GM10248 (cell line): ENCODE measurements at regions not wholly inside any gene's neighbourhood (a gene's known extent, or its start where the extent isn't known, plus 50 kb on each side); places are given as distances from the start of the nearest gene placed in this dataset.

Source experiments
- CTCF ChIA-PET: fragments of 300-600 bp; sonication (Branson Sonifier 250); formaldehyde crosslinking; extraction: SDS; loops from one replicate; lab custom pipeline; 2021; ENCODE audit warnings: antibody characterized with exemption; lab: Yijun Ruan, JAX
- POLR2A ChIA-PET: fragments of 350-650 bp; sonication (Branson Sonifier 250); formaldehyde crosslinking; extraction: SDS; loops from one replicate; lab custom pipeline; 2020; ENCODE audit warnings: antibody characterized with exemption; lab: Yijun Ruan, JAX
- DNase-seq: peaks from one replicate; pipeline ENCODE4 v3.0.0; 2012; ENCODE audit errors: extremely low spot score
- TF ChIP-seq, protein P1 (sequence below): IDR thresholded peaks from 2 replicates; pipeline ENCODE4 v1.5.1; 2012; ENCODE audit warnings: mild to moderate bottlenecking, low read depth; ENCODE audit errors: extremely low read depth, missing control alignments, control extremely low read depth

DNA sequence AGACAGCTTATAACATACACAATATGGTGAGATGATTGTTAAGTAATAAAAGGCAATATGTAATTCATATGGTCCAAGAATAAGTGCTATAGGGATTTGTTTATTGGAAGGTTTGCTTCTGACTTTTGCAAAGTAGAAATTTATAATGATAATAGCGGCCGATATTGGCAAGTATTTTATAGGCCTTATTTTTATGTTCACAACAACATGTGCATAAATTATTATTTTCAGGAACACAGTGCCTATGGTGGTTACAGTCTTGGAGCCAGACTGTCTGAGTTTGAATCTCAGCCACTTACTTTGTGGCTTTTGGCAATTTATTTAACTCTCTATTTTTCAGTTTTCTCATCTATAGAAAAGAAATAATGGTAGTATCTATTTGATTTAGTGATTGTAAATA is 607.5 kb downstream of the USP25 start:
- DNase-seq = no peak
- ChIA-PET POLR2A (no interaction called here), CTCF (no interaction called here)
- TF ChIP-seq, protein P1, sequence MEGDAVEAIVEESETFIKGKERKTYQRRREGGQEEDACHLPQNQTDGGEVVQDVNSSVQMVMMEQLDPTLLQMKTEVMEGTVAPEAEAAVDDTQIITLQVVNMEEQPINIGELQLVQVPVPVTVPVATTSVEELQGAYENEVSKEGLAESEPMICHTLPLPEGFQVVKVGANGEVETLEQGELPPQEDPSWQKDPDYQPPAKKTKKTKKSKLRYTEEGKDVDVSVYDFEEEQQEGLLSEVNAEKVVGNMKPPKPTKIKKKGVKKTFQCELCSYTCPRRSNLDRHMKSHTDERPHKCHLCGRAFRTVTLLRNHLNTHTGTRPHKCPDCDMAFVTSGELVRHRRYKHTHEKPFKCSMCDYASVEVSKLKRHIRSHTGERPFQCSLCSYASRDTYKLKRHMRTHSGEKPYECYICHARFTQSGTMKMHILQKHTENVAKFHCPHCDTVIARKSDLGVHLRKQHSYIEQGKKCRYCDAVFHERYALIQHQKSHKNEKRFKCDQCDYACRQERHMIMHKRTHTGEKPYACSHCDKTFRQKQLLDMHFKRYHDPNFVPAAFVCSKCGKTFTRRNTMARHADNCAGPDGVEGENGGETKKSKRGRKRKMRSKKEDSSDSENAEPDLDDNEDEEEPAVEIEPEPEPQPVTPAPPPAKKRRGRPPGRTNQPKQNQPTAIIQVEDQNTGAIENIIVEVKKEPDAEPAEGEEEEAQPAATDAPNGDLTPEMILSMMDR = no peak

DNA sequence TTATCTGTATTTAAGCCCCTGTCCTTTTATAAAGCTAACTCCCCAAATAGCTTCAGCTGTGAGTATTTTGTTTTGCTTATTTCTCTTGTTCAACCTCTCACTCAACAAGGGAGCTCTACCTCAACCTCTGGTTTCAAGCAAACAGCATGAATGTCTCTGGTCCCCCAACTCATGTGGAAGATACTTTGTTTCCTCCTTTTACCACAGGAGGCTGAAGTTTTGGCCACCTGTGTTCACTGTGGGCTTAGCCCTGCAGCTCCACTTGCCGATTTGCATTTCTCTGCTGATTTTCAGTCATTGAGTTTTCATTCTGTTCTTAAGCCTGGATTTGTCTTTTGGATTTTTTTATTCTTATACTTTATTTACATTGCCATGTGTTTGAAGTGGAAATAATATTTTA is 613.1 kb downstream of the USP25 start:
- POLR2A ChIA-PET = no interaction called here
- TF ChIP-seq, protein P1 = no peak
- CTCF ChIA-PET = interaction anchor here (1.1 to 2.8 kb wide), 5 partner anchors 8 to 57 kb away, joined by 3 to 10 read pairs (median 4); no protein-coding TSS in a partner anchor
- no peak for DNase-seq

DNA sequence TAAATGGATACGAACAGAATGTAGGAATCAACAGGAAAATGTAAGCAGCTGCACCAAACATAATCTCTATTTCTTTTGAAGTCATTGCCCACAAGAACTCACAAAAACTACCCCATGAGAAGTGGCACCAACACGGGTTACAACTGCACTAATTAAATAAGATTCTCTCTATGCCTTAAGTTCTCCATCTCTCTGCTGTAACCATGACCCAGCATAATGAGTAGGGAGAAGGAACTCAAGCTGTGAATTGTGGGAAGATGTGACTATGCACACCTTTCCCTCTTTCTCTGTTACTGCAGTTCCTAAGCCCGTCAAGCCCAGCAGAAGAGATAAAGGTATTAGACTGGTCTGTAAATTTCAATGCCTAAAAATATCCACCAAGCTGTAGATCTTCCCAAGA is 614.0 kb downstream of the USP25 start:
- TF ChIP-seq, protein P1 = no peak
- DNase-seq = no peak
- ChIA-PET CTCF (interaction anchor here (0.8 to 2.8 kb wide), 3 partner anchors 13 to 58 kb away, joined by 3 to 10 read pairs (median 3); no protein-coding TSS in a partner anchor), POLR2A (no interaction called here)

DNA sequence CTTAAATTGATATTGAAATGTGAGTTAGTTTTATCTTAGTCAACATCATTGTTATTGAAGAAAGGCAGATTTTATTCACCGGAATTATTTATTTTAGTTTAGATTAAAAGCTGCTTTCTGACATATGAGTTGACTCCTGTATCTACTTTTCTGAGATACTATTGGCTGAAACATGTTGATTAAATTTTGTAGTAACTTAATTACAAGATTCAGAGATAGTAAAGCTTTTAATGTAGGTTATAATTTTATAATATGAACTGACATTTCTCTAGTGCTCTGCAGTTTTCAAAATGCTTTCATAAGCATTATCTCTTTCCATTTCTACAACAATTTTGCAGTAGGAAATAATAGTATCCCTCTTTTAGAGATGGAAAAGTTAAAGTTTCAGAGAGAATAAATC is 616.0 kb downstream of the USP25 start:
- DNase-seq = no peak
- ChIA-PET CTCF (interaction anchor here (2.2 kb wide), 1 partner anchor 15 kb away, joined by 8 read pairs; no protein-coding TSS in a partner anchor), POLR2A (no interaction called here)
- TF ChIP-seq, protein P1 = no peak

DNA sequence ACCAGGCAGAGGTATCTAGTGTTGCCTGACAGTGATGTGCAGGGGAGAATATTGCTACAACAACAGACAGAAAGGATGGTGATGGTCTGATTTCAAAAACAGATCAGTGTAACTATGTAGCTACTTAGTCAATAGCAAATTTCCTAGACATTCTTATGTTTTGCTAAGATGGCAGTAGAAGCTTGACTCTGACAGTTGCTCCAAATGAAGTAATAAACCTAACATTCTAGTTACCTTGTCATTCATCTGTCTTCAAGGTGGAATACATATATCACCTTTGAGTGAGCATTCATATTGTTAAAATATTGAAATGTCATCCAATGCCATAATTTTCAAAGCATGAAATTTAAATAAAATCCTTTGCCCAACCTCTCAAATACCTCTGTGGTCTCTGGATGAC is 617.4 kb downstream of the USP25 start:
- ChIA-PET POLR2A (no interaction called here), CTCF (interaction anchor here (1.6 to 2.2 kb wide), 2 partner anchors 11 to 16 kb away, joined by 3 to 8 read pairs; no protein-coding TSS in a partner anchor)
- TF ChIP-seq, protein P1 = no peak
- DNase-seq = no peak

DNA sequence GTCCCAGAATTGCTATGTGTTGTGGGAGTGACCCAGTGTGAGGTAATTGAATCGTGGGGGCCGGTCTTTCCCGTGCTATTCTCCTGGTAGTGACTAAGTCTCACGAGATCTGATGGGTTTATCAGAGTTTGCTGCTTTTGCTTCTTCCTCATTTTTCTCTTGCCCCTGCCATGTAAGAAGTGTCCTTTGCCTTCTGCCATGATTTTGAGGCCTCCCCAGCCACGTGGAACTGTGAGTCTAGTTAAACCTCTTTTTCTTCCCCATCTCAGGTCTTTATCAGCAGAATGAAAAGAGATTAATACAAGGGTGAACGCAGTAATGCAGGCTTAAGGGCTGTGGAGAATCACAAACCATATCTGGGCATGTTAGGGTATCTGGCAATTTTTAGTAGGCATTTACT is 624.0 kb downstream of the USP25 start:
- POLR2A ChIA-PET = no interaction called here
- DNase-seq = no peak
- CTCF ChIA-PET = no interaction called here
- TF ChIP-seq, protein P1 = no peak

DNA sequence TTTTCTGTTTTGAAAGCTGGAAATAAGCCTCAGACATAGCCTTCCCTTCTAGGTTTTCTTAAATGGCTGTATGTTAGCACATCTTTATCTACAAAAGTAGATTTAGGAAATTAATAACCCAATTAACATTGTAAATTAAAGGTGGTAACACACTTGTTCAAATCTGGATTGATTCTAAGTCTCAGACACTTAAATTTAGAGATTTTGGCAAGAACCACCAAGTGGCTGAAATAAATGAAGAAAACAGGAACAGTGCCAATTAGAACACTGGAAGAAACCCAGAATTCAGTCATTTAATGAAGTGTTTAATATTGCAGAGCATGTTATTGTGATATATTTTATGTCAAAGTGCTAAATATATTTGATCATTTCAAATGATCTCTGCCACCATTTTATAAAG is 628.2 kb downstream of the USP25 start:
- TF ChIP-seq, protein P1 = no peak
- ChIA-PET POLR2A (no interaction called here), CTCF (interaction anchor here (1.2 kb wide), 1 partner anchor 14 kb away, joined by 3 read pairs; no protein-coding TSS in a partner anchor)
- no peak for DNase-seq
